HPDE6-E6E7 (cell line): ENCODE measurements at regions not wholly inside any gene's neighbourhood (a gene's known extent, or its start where the extent isn't known, plus 50 kb on each side); places are given as distances from the start of the nearest gene placed in this dataset.
"Not testable (repeated sequence)": the region's sequence is repeated elsewhere in the genome, so short reads cannot be mapped to it uniquely, and the experiment has no call there.

ENCODE experiments used
- DNase-seq: peaks from one replicate; pipeline ENCODE4 v3.0.0; 2011; ENCODE audit warnings: missing footprints; ENCODE audit errors: extremely low spot score

- DNase-seq, result peak; percentile 26
Observed at GRCh38 chr4:19239565-19239964, 1012.1 kb upstream of the SLIT2 start.

GRCh38 chr4:19236473-19236872 lies 1015.2 kb upstream of the SLIT2 start:
- no peak for DNase-seq

- no peak for DNase-seq
Observed at GRCh38 chr4:19230906-19231545, 1020.7 kb upstream of the SLIT2 start.

- DNase-seq, result no peak
Observed at GRCh38 chr4:19227701-19228100, 1024.0 kb upstream of the SLIT2 start.

- no peak for DNase-seq
Observed at GRCh38 chr4:19224820-19225219, 1026.9 kb upstream of the SLIT2 start.

- no peak for DNase-seq
Observed at GRCh38 chr4:19216476-19216875, 1035.2 kb upstream of the SLIT2 start.

- no peak for DNase-seq
Observed at GRCh38 chr4:19214591-19215186, 1037.0 kb upstream of the SLIT2 start.

GRCh38 chr4:19213388-19213787 lies 1038.3 kb upstream of the SLIT2 start:
- no peak for DNase-seq

GRCh38 chr4:19205853-19206252 lies 1045.9 kb upstream of the SLIT2 start:
- DNase-seq, result no peak

- not testable (repeated sequence) for DNase-seq
Observed at GRCh38 chr4:19197838-19198237, 1053.9 kb upstream of the SLIT2 start.

- DNase-seq, result no peak
Observed at GRCh38 chr4:19195696-19196095, 1056.0 kb upstream of the SLIT2 start.

- no peak for DNase-seq
Observed at GRCh38 chr4:19194672-19195071, 1057.0 kb upstream of the SLIT2 start.

- no peak for DNase-seq
Observed at GRCh38 chr4:19193274-19193981, 1058.3 kb upstream of the SLIT2 start.

GRCh38 chr4:19191979-19192650 lies 1059.6 kb upstream of the SLIT2 start:
- no peak for DNase-seq

- no peak for DNase-seq
Observed at GRCh38 chr4:19187691-19188090, 1064.0 kb upstream of the SLIT2 start.

- DNase-seq, result no peak
Observed at GRCh38 chr4:19187096-19187495, 1064.6 kb upstream of the SLIT2 start.

GRCh38 chr4:19181631-19182030 lies 1070.1 kb upstream of the SLIT2 start:
- not testable (repeated sequence) for DNase-seq

- DNase-seq, result no peak
Observed at GRCh38 chr4:19178835-19179234, 1072.9 kb upstream of the SLIT2 start.

GRCh38 chr4:19177616-19178015 lies 1074.1 kb upstream of the SLIT2 start:
- no peak for DNase-seq

GRCh38 chr4:19171832-19172231 lies 1079.9 kb upstream of the SLIT2 start:
- DNase-seq, result no peak

GRCh38 chr4:19167311-19167710 lies 1084.4 kb upstream of the SLIT2 start:
- DNase-seq, result no peak

GRCh38 chr4:19164334-19164733 lies 1087.4 kb upstream of the SLIT2 start:
- DNase-seq, result no peak

- DNase-seq, result no peak
Observed at GRCh38 chr4:19159874-19160273, 1091.8 kb upstream of the SLIT2 start.
